H1 (cell line): ENCODE measurements at regions not wholly inside any gene's neighbourhood (a gene's known extent, or its start where the extent isn't known, plus 50 kb on each side); places are given as distances from the start of the nearest gene placed in this dataset.

Source experiments
- BACH1 ChIP-seq: IDR thresholded peaks from 2 replicates; pipeline ENCODE4 v1.6.1; 2012; ENCODE audit warnings: low read length, improper control_type of control experiment
- BRCA1 ChIP-seq: IDR thresholded peaks from 2 replicates; pipeline ENCODE4 v1.6.1; 2012; ENCODE audit warnings: low read depth, low read length, improper control_type of control experiment
- CHD1 ChIP-seq: IDR thresholded peaks from 2 replicates; pipeline ENCODE4 v1.6.1; 2012; ENCODE audit warnings: low read depth, low read length, improper control_type of control experiment
- CREB1 ChIP-seq: IDR thresholded peaks from 2 replicates; pipeline ENCODE4 v1.6.1; 2012; ENCODE audit warnings: inconsistent platforms
- EP300 ChIP-seq, 2 experiments: IDR thresholded peaks; 1 replicate in 1 of 2; 2 replicates in 1 of 2; pipeline ENCODE4 v1.6.1; 2011 to 2012; ENCODE audit warnings: low read depth in 2 of 2, low read length in 2 of 2, mild to moderate bottlenecking in 2 of 2, borderline replicate concordance in 1 of 2, inconsistent platforms in 1 of 2, moderate library complexity in 1 of 2
- EZH2 ChIP-seq: fragments of 200-600 bp; sonication (generic); IDR thresholded peaks from 2 replicates; pipeline ENCODE4 v1.7.1; 2012; ENCODE audit warnings: low read depth, mild to moderate bottlenecking, moderate library complexity, low read length, inconsistent platforms; ENCODE audit not compliant: severe bottlenecking
- POLR2A ChIP-seq, 2 experiments: IDR thresholded peaks; 1 replicate in 1 of 2; 2 replicates in 1 of 2; pipeline ENCODE4 v1.6.1; 2011; ENCODE audit warnings: low read depth in 2 of 2, low read length in 2 of 2, mild to moderate bottlenecking in 2 of 2; ENCODE audit errors: control extremely low read depth in 1 of 2
- RFX5 ChIP-seq: IDR thresholded peaks from 2 replicates; pipeline ENCODE4 v1.6.1; 2011; ENCODE audit warnings: low read depth, low read length, improper control_type of control experiment, borderline replicate concordance
- SIN3A ChIP-seq, 2 experiments: IDR thresholded peaks in 1 of 2; conservative IDR thresholded peaks in 1 of 2; 2 replicates each; pipeline ENCODE4 v1.6.1; 2011 to 2012; ENCODE audit warnings: low read length in 2 of 2, improper control_type of control experiment in 1 of 2, low read depth in 1 of 2, mild to moderate bottlenecking in 1 of 2
- TAF1 ChIP-seq: IDR thresholded peaks from 2 replicates; pipeline ENCODE4 v1.6.1; 2011; ENCODE audit warnings: mild to moderate bottlenecking, low read depth, low read length
- YY1 ChIP-seq: IDR thresholded peaks from 2 replicates; pipeline ENCODE4 v1.6.1; 2011; ENCODE audit warnings: low read depth, mild to moderate bottlenecking, low read length
- ZNF274 ChIP-seq: IDR thresholded peaks from 2 replicates; pipeline ENCODE4 v1.7.0; 2012; ENCODE audit warnings: low read length, borderline replicate concordance; ENCODE audit errors: extremely low read depth
- TF ChIP-seq, protein P1 (sequence below), 3 experiments: IDR thresholded peaks; 1 replicate in 2 of 3; 2 replicates in 1 of 3; pipeline versions ENCODE4 v1.5.1 to v1.6.1; 2011; ENCODE audit warnings: low read length in 3 of 3, mild to moderate bottlenecking in 3 of 3, inconsistent platforms in 2 of 3, low read depth in 1 of 3, moderate library complexity in 1 of 3; ENCODE audit not compliant: insufficient read depth in 1 of 3; ENCODE audit errors: control extremely low read depth in 1 of 3
- TF ChIP-seq, protein P2 (sequence below): IDR thresholded peaks from 2 replicates; pipeline ENCODE4 v1.6.1; 2012; ENCODE audit warnings: inconsistent platforms

- TF ChIP-seq, protein P1, sequence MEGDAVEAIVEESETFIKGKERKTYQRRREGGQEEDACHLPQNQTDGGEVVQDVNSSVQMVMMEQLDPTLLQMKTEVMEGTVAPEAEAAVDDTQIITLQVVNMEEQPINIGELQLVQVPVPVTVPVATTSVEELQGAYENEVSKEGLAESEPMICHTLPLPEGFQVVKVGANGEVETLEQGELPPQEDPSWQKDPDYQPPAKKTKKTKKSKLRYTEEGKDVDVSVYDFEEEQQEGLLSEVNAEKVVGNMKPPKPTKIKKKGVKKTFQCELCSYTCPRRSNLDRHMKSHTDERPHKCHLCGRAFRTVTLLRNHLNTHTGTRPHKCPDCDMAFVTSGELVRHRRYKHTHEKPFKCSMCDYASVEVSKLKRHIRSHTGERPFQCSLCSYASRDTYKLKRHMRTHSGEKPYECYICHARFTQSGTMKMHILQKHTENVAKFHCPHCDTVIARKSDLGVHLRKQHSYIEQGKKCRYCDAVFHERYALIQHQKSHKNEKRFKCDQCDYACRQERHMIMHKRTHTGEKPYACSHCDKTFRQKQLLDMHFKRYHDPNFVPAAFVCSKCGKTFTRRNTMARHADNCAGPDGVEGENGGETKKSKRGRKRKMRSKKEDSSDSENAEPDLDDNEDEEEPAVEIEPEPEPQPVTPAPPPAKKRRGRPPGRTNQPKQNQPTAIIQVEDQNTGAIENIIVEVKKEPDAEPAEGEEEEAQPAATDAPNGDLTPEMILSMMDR (IDR thresholded peaks at IDR 0.05; ENCODE audit: control extremely low read depth in 1 of 3, insufficient read depth in 1 of 3, low read depth in 1 of 3, low read length in 3 of 3) = no peak
- TF ChIP-seq SIN3A (conservative IDR thresholded peaks at IDR 0.05 in 1 of 2, IDR thresholded peaks at IDR 0.05 in 1 of 2; ENCODE audit: low read depth in 1 of 2, low read length in 2 of 2) (no peak), EZH2 (no peak), ZNF274 (no peak), CREB1 (no peak), EP300 (IDR thresholded peaks at IDR 0.05; ENCODE audit: borderline replicate concordance in 1 of 2, low read depth in 2 of 2, low read length in 2 of 2) (no peak), YY1 (no peak), BACH1 (no peak), BRCA1 (no peak), RFX5 (no peak), TAF1 (no peak), POLR2A (IDR thresholded peaks at IDR 0.05; ENCODE audit: control extremely low read depth in 1 of 2, low read depth in 2 of 2, low read length in 2 of 2) (no peak), CHD1 (no peak)
- TF ChIP-seq, protein P2, sequence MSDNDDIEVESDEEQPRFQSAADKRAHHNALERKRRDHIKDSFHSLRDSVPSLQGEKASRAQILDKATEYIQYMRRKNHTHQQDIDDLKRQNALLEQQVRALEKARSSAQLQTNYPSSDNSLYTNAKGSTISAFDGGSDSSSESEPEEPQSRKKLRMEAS = no peak
These were observed 95.4 kb upstream of the CLDN14 start for GRCh38 chr21:36575306-36575705.
